ENCODE measurements at regions not wholly inside any gene's neighbourhood (a gene's known extent, or its start where the extent isn't known, plus 50 kb on each side); places are given as distances from the start of the nearest gene placed in this dataset.

GRCh38 chr2:209194717-209195116, 229.1 kb upstream of the MAP2 start:
- H3K4me1 ChIP-seq (ENCODE audit: control insufficient read depth, extremely low read depth, insufficient read depth, low read length) = no peaks in the 10 kb centered on the region
- no peak for FAIRE-seq
- dilution Hi-C loops (cut with MboI; ENCODE audit: extremely low pct_ligation_motif_present, low sequenced_read_pairs) = no loop called here

DNA sequence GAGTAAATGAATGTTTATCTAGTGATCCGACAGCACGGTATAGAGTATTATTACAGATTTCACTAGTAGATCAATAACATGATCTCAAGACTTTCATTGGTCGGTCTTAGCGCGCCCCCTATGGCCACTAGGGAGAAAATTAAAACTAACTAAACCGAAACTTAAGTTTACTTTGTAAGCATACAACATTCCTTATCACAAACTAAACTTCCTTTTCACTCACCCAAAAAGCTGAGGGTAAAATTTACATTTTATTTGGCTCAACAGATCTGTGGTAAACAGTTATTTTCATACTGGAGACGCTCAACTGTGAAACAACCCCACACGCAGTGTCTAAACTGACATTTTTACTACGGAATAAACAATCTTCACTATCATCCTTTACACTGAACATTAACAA, 215.6 kb upstream of the MAP2 start:
- Histone ChIP-seq H3K4me1 (ENCODE audit: control insufficient read depth, extremely low read depth, insufficient read depth, low read length) (no peaks in the 10 kb centered on the region), H3K79me2 (ENCODE audit: control insufficient read depth, insufficient read depth, low read length) (no peaks in the 10 kb centered on the region), H3K4me3 (ENCODE audit: control insufficient read depth in 2 of 3, extremely low read depth in 1 of 3, insufficient read depth in 2 of 3, low read depth in 1 of 3, low read length in 3 of 3) (no peak overlapping the region), H3K4me2 (ENCODE audit: control insufficient read depth, extremely low read depth, insufficient read depth, low read depth, low read length) (peak overlapping the region; percentile 63), H3K9me1 (ENCODE audit: control insufficient read depth, extremely low read depth, insufficient read depth, low read length) (no peaks in the 10 kb centered on the region), H4K20me1 (ENCODE audit: control insufficient read depth, extremely low read depth, insufficient read depth, low read length) (no peaks in the 10 kb centered on the region), H3K36me3 (ENCODE audit: control insufficient read depth in 2 of 2, extremely low read depth in 1 of 2, insufficient read depth in 2 of 2, low read length in 2 of 2) (no peaks in the 10 kb centered on the region), H3K9me3 (ENCODE audit: control insufficient read depth, low read depth, low read length) (no peaks in the 10 kb centered on the region), H3K27ac (ENCODE audit: control insufficient read depth, insufficient read depth, low read length) (no peak overlapping the region), H3K27me3 (ENCODE audit: control insufficient read depth, extremely low read depth, insufficient read depth, low read length) (no peaks in the 10 kb centered on the region), H2AFZ (ENCODE audit: control insufficient read depth, low read length) (no peak overlapping the region), H3K9ac (ENCODE audit: control insufficient read depth, extremely low read depth, insufficient read depth, low read length) (no peak overlapping the region)
- no peak for TF ChIP-seq EZH2 (IDR thresholded peaks at IDR 0.05; ENCODE audit: low read length)
- TF ChIP-seq, protein P1, sequence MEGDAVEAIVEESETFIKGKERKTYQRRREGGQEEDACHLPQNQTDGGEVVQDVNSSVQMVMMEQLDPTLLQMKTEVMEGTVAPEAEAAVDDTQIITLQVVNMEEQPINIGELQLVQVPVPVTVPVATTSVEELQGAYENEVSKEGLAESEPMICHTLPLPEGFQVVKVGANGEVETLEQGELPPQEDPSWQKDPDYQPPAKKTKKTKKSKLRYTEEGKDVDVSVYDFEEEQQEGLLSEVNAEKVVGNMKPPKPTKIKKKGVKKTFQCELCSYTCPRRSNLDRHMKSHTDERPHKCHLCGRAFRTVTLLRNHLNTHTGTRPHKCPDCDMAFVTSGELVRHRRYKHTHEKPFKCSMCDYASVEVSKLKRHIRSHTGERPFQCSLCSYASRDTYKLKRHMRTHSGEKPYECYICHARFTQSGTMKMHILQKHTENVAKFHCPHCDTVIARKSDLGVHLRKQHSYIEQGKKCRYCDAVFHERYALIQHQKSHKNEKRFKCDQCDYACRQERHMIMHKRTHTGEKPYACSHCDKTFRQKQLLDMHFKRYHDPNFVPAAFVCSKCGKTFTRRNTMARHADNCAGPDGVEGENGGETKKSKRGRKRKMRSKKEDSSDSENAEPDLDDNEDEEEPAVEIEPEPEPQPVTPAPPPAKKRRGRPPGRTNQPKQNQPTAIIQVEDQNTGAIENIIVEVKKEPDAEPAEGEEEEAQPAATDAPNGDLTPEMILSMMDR (optimal IDR thresholded peaks at IDR 0.05 in 1 of 3, IDR thresholded peaks at IDR 0.05 in 1 of 3, conservative IDR thresholded peaks at IDR 0.05 in 1 of 3; ENCODE audit: extremely low read depth in 1 of 3, insufficient read depth in 2 of 3, low read length in 3 of 3) = peak in 2 of 3 experiments; percentile 62 to 67
- dilution Hi-C loops (cut with MboI; ENCODE audit: extremely low pct_ligation_motif_present, low sequenced_read_pairs) = no loop called here
- DNase-seq (ENCODE audit: low read depth, low spot score) (peak; percentile 4), FAIRE-seq (peak; percentile 63)

More at GRCh38 chr2:209194717-209195116, 229.1 kb upstream of the MAP2 start:
- no peaks in the 10 kb centered on the region for H3K79me2 ChIP-seq (ENCODE audit: control insufficient read depth, insufficient read depth, low read length)
- no peak for DNase-seq (ENCODE audit: low read depth, low spot score)
- no peaks in the 10 kb centered on the region for H3K36me3 ChIP-seq (ENCODE audit: control insufficient read depth in 2 of 2, extremely low read depth in 1 of 2, insufficient read depth in 2 of 2, low read length in 2 of 2)
- TF ChIP-seq EZH2 (IDR thresholded peaks at IDR 0.05; ENCODE audit: low read length) = no peak
- TF ChIP-seq, protein P1 (optimal IDR thresholded peaks at IDR 0.05 in 1 of 3, IDR thresholded peaks at IDR 0.05 in 1 of 3, conservative IDR thresholded peaks at IDR 0.05 in 1 of 3; ENCODE audit: extremely low read depth in 1 of 3, insufficient read depth in 2 of 3, low read length in 3 of 3) = no peak
- no peak overlapping the region for H3K4me3 ChIP-seq (ENCODE audit: control insufficient read depth in 2 of 3, extremely low read depth in 1 of 3, insufficient read depth in 2 of 3, low read depth in 1 of 3, low read length in 3 of 3)
- H3K9me3 ChIP-seq (ENCODE audit: control insufficient read depth, low read depth, low read length) = no peaks in the 10 kb centered on the region
- no peaks in the 10 kb centered on the region for H3K9me1 ChIP-seq (ENCODE audit: control insufficient read depth, extremely low read depth, insufficient read depth, low read length)
- H3K9ac ChIP-seq (ENCODE audit: control insufficient read depth, extremely low read depth, insufficient read depth, low read length) = no peak overlapping the region
- H4K20me1 ChIP-seq (ENCODE audit: control insufficient read depth, extremely low read depth, insufficient read depth, low read length) = no peaks in the 10 kb centered on the region
- H3K27me3 ChIP-seq (ENCODE audit: control insufficient read depth, extremely low read depth, insufficient read depth, low read length) = no peaks in the 10 kb centered on the region
- H3K4me2 ChIP-seq (ENCODE audit: control insufficient read depth, extremely low read depth, insufficient read depth, low read depth, low read length) = no peak overlapping the region
- no peak overlapping the region for H3K27ac ChIP-seq (ENCODE audit: control insufficient read depth, insufficient read depth, low read length)
- no peak overlapping the region for H2AFZ ChIP-seq (ENCODE audit: control insufficient read depth, low read length)

Measured in keratinocyte (primary cell).